ENCODE measurements at regions not wholly inside any gene's neighbourhood (a gene's known extent, or its start where the extent isn't known, plus 50 kb on each side); places are given as distances from the start of the nearest gene placed in this dataset.
"Not testable (repeated sequence)": the region's sequence is repeated elsewhere in the genome, so short reads cannot be mapped to it uniquely, and the experiment has no call there.

GRCh38 chr11:103604310-103604709, 432.1 kb upstream of the DDI1 start:
- no peak overlapping the region for H3K4me3 ChIP-seq (ENCODE audit: control insufficient read depth, low read depth, low read length)
- no peak for DNase-seq (ENCODE audit: low read depth)
- TF ChIP-seq CTCF (IDR thresholded peaks at IDR 0.05; ENCODE audit: control insufficient read depth, insufficient read depth, low read depth, low read length, missing control alignments) = no peak

GRCh38 chr11:103608566-103608965, 427.9 kb upstream of the DDI1 start:
- no peak for DNase-seq (ENCODE audit: low read depth)
- TF ChIP-seq CTCF (IDR thresholded peaks at IDR 0.05; ENCODE audit: control insufficient read depth, insufficient read depth, low read depth, low read length, missing control alignments) = no peak
- H3K4me3 ChIP-seq (ENCODE audit: control insufficient read depth, low read depth, low read length) = no peak overlapping the region

- DNase-seq (ENCODE audit: low read depth) = peak; percentile 85
- no peak overlapping the region for H3K4me3 ChIP-seq (ENCODE audit: control insufficient read depth, low read depth, low read length)
- TF ChIP-seq CTCF (IDR thresholded peaks at IDR 0.05; ENCODE audit: control insufficient read depth, insufficient read depth, low read depth, low read length, missing control alignments) = peak; percentile 84
Measured at GRCh38 chr11:103609117-103610066, 427.0 kb upstream of the DDI1 start.

GRCh38 chr11:103610435-103610834, 426.0 kb upstream of the DDI1 start:
- no peak overlapping the region for H3K4me3 ChIP-seq (ENCODE audit: control insufficient read depth, low read depth, low read length)
- DNase-seq (ENCODE audit: low read depth) = no peak
- TF ChIP-seq CTCF (IDR thresholded peaks at IDR 0.05; ENCODE audit: control insufficient read depth, insufficient read depth, low read depth, low read length, missing control alignments) = no peak

- DNase-seq (ENCODE audit: low read depth); H3K4me3 ChIP-seq (ENCODE audit: control insufficient read depth, low read depth, low read length): not testable (repeated sequence)
Measured at GRCh38 chr11:103611526-103612260, 424.7 kb upstream of the DDI1 start.

GRCh38 chr11:103612451-103612850, 424.0 kb upstream of the DDI1 start:
- H3K4me3 ChIP-seq (ENCODE audit: control insufficient read depth, low read depth, low read length); DNase-seq (ENCODE audit: low read depth): not testable (repeated sequence)

GRCh38 chr11:103616586-103616985, 419.9 kb upstream of the DDI1 start:
- DNase-seq (ENCODE audit: low read depth); H3K4me3 ChIP-seq (ENCODE audit: control insufficient read depth, low read depth, low read length): not testable (repeated sequence)

- DNase-seq (ENCODE audit: low read depth) = peak; percentile 83
- no peak overlapping the region for H3K4me3 ChIP-seq (ENCODE audit: control insufficient read depth, low read depth, low read length)
- no peak for TF ChIP-seq CTCF (IDR thresholded peaks at IDR 0.05; ENCODE audit: control insufficient read depth, insufficient read depth, low read depth, low read length, missing control alignments)
Measured at GRCh38 chr11:103618528-103618927, 417.9 kb upstream of the DDI1 start.
